ENCODE measurements at regions not wholly inside any gene's neighbourhood (a gene's known extent, or its start where the extent isn't known, plus 50 kb on each side); places are given as distances from the start of the nearest gene placed in this dataset.

GRCh38 chr22:26825960-26826935 is 168.9 kb downstream of the MIAT start:
- no peak overlapping the region for H3K4me3 ChIP-seq (ENCODE audit: low read length)
- peaks cover 43% of the 10 kb centered on the region for H3K27me3 ChIP-seq (ENCODE audit: low read depth, low read length)
- no peaks in the 10 kb centered on the region for H4K20me1 ChIP-seq (ENCODE audit: insufficient read depth, low read length)
- H3K27ac ChIP-seq (ENCODE audit: low read length), result no peak overlapping the region
- H2AFZ ChIP-seq (ENCODE audit: low read depth, low read length), result no peak overlapping the region
- no peaks in the 10 kb centered on the region for H3K4me1 ChIP-seq (ENCODE audit: low read length)
- no peaks in the 10 kb centered on the region for H3K9me3 ChIP-seq (ENCODE audit: insufficient read depth, low read length)
- H3K4me2 ChIP-seq (ENCODE audit: low read length), result no peak overlapping the region
- TF ChIP-seq CTCF (IDR thresholded peaks at IDR 0.05; ENCODE audit: low read depth, low read length), result no peak
- TF ChIP-seq EZH2phosphoT487 (IDR thresholded peaks at IDR 0.05; ENCODE audit: low read depth), result no peak
- H3K36me3 ChIP-seq (replicated peaks; ENCODE audit: low read depth, low read length), result no peaks in the 10 kb centered on the region
- H3K79me2 ChIP-seq (ENCODE audit: low read length), result no peaks in the 10 kb centered on the region
- no peak overlapping the region for H3K9ac ChIP-seq (ENCODE audit: low read length)

GRCh38 chr22:26827611-26828010 is 170.2 kb downstream of the MIAT start:
- no peak overlapping the region for H2AFZ ChIP-seq (ENCODE audit: low read depth, low read length)
- no peaks in the 10 kb centered on the region for H3K79me2 ChIP-seq (ENCODE audit: low read length)
- H3K4me1 ChIP-seq (ENCODE audit: low read length), result no peaks in the 10 kb centered on the region
- H3K4me2 ChIP-seq (ENCODE audit: low read length), result no peak overlapping the region
- peaks cover 45% of the 10 kb centered on the region for H3K27me3 ChIP-seq (ENCODE audit: low read depth, low read length)
- H4K20me1 ChIP-seq (ENCODE audit: insufficient read depth, low read length), result no peaks in the 10 kb centered on the region
- no peaks in the 10 kb centered on the region for H3K36me3 ChIP-seq (replicated peaks; ENCODE audit: low read depth, low read length)
- TF ChIP-seq CTCF (IDR thresholded peaks at IDR 0.05; ENCODE audit: low read depth, low read length) (no peak), EZH2phosphoT487 (IDR thresholded peaks at IDR 0.05; ENCODE audit: low read depth) (no peak)
- H3K27ac ChIP-seq (ENCODE audit: low read length), result no peak overlapping the region
- no peak overlapping the region for H3K4me3 ChIP-seq (ENCODE audit: low read length)
- no peaks in the 10 kb centered on the region for H3K9me3 ChIP-seq (ENCODE audit: insufficient read depth, low read length)
- no peak overlapping the region for H3K9ac ChIP-seq (ENCODE audit: low read length)

GRCh38 chr22:26828311-26828710 is 170.9 kb downstream of the MIAT start:
- Histone ChIP-seq H3K79me2 (ENCODE audit: low read length) (no peaks in the 10 kb centered on the region), H4K20me1 (ENCODE audit: insufficient read depth, low read length) (no peaks in the 10 kb centered on the region), H3K9ac (ENCODE audit: low read length) (no peak overlapping the region), H3K9me3 (ENCODE audit: insufficient read depth, low read length) (no peaks in the 10 kb centered on the region), H3K4me1 (ENCODE audit: low read length) (no peaks in the 10 kb centered on the region), H3K27me3 (ENCODE audit: low read depth, low read length) (peaks cover 41% of the 10 kb centered on the region), H3K4me3 (ENCODE audit: low read length) (no peak overlapping the region), H3K4me2 (ENCODE audit: low read length) (no peak overlapping the region), H3K36me3 (replicated peaks; ENCODE audit: low read depth, low read length) (no peaks in the 10 kb centered on the region), H3K27ac (ENCODE audit: low read length) (no peak overlapping the region), H2AFZ (ENCODE audit: low read depth, low read length) (no peak overlapping the region)
- TF ChIP-seq EZH2phosphoT487 (IDR thresholded peaks at IDR 0.05; ENCODE audit: low read depth) (no peak), CTCF (IDR thresholded peaks at IDR 0.05; ENCODE audit: low read depth, low read length) (no peak)

GRCh38 chr22:26830837-26831236 is 173.4 kb downstream of the MIAT start:
- Histone ChIP-seq H3K4me1 (ENCODE audit: low read length) (no peaks in the 10 kb centered on the region), H2AFZ (ENCODE audit: low read depth, low read length) (no peak overlapping the region), H3K9ac (ENCODE audit: low read length) (no peak overlapping the region), H3K79me2 (ENCODE audit: low read length) (no peaks in the 10 kb centered on the region), H3K4me2 (ENCODE audit: low read length) (no peak overlapping the region), H3K36me3 (replicated peaks; ENCODE audit: low read depth, low read length) (no peaks in the 10 kb centered on the region), H3K4me3 (ENCODE audit: low read length) (no peak overlapping the region), H4K20me1 (ENCODE audit: insufficient read depth, low read length) (no peaks in the 10 kb centered on the region), H3K27me3 (ENCODE audit: low read depth, low read length) (peaks cover 45% of the 10 kb centered on the region), H3K9me3 (ENCODE audit: insufficient read depth, low read length) (no peaks in the 10 kb centered on the region), H3K27ac (ENCODE audit: low read length) (no peak overlapping the region)
- no peak for TF ChIP-seq EZH2phosphoT487 (IDR thresholded peaks at IDR 0.05; ENCODE audit: low read depth)
- TF ChIP-seq CTCF (IDR thresholded peaks at IDR 0.05; ENCODE audit: low read depth, low read length), result no peak
